ENCODE measurements at regions not wholly inside any gene's neighbourhood (a gene's known extent, or its start where the extent isn't known, plus 50 kb on each side); places are given as distances from the start of the nearest gene placed in this dataset.
"Not testable (repeated sequence)": the region's sequence is repeated elsewhere in the genome, so short reads cannot be mapped to it uniquely, and the experiment has no call there.

DNA sequence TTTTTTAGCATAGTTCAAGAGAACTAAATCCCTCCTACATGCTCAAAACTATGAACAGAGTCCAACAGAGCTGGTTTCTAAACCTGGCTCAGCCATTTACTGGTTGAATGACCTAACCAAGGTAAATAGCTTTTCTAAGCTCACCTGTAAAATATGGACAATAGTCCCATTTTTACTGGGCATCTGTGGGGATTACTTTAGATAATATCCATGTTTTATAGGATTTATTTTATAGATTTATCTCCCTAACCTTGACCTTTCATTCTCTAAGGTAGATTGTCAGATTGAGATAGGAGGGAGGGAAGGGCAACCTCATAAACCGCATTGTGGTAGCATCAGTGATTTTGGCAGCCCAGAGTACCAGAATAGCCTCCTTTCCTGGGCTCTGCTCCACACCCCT lies 178.5 kb upstream of the TOX3 start:
- no peak for DNase-seq

DNA sequence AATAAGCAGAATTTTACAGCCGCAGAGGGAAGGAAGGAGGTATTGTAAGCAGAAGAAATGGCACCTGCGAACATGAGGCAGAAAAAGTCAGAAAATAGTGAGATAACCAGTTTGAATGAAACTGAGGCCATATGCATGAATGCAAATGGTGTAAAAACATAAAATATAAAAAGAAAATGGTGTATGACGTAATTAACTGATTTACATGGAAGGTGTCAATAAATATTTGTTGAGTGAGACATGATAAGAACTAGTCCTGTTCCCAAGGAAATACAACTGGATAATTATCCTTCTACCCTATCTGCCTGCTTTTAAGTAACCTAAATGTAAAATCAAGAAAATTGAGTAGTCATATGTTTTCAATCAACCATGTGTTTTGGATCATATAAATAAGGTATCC lies 178.1 kb upstream of the TOX3 start:
- DNase-seq = no peak

DNA sequence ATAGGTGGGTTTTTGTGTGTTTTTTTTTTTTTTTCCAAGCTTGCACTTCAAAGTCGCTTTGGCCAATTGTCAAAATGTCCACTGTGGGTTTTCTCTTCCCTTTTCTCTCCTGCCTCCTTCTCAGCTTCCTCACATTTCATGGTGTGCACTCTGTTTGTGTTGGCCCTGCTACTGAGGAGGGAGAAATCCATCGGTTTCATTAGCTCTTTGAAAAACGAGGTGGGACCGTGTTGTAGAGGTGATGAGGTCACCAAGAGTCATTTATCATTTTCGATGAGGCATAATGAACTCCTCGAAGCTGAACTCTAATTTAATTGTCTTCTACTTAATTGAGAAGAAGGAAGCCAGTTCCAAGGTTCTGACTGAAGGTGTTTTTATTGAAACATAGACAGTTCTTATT lies 174.4 kb upstream of the TOX3 start:
- DNase-seq = peak; percentile 20

DNA sequence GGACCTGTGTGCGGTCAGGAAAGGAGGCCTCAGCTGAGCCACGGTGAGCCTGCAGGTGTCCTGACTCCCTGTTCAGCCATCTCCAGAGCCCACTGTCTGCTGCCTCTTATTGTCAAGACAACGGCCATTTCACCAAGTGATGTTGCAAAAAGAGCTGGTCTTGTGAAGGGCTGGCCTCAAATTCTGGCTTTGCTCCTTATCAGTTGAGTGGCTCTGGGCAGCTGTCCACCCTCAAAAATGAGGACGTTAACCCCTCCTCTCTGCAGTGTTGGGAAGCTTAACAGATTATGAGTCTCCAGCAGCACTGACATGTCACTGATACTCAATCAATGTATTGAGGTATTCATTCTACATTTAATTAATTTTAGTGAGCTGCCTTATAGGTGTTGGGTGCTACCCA lies 171.1 kb upstream of the TOX3 start:
- no peak for DNase-seq

DNA sequence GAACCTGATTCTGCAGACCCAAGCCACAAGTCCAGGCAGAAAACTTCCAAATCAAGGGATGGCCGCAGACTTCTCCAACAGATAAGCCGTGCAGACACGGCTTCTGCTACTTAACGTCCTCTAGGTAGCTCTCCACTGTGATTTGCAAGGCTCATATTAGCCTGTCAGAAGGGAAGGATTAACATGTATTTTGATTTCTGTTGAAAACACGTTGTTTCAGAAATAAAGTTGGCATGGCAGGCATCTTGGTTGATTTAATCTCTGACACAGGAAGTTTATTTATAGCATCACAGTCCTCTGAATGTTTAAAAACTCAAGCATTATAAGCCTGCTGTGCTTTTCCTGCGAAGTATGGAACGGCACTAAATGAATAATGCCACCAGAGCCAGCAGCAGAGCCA lies 166.8 kb upstream of the TOX3 start:
- no peak for DNase-seq

DNA sequence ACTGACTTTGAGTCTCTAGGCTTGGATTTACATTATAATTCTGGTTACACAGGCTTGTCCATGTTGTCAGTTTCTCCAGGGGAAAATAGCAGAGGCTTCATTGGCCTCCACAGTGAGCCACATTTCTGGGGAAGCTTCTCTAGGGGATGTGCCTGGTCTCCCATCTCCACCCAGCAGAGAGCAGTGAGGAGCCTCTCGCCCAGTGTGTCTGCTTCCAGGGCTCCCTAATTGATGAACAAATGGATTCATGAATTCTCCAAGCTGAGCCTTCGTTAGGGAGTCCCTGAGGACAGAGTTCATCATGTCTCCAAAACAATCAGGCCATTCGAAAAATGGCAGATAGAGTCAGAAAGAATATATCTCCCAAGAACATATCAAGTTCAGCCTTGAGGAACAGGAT lies 162.4 kb upstream of the TOX3 start:
- no peak for DNase-seq

DNA sequence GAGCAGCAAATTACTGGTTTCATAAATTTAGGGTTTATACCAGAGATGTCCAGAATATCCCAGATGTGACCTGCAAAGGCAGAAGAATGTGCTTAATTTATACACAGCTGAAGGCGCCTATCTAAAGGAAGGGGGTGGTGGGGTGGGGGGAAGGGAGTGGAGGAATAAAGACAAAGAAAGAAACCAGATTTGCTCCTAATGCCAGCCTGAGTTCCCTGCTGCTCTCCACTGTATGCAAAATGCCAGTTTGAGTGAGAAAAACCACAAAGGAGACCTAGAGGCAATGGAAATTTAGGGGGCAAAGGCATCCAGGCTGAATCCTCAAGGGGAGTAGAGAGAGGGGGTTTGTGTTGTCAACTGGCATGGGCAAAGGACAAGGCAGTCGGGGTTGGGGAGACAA lies 161.5 kb upstream of the TOX3 start:
- no peak for DNase-seq

DNA sequence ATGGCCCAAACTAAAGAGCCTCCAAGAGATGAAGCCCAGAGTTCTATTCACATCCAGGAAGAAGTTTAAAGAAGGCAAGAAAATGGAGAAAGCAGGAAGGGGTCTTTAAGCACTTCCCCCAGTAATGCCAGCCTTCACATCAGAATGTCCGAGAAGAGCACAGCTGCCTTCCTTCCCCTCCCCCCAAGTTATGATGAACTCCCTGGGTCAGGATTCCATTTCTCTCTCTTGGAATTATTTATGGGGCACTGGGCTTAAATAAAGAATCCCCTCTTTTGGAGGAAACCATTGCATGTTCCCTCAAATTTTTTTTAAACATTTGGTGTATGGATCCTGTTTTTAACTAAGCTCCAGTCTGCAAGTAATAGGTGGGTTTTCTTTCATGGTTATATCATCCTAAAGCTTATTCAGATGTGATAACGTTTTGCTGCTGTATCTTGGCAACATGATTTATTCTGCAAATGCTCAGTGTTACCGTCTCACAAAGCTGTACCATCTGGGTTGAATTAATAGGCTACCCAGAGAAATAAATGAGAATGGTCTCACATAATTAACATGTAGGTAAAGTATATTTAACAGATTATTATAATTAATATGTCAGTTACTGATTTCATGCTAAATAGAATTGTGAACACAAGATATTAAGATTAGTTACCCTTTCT lies 160.9 kb upstream of the TOX3 start:
- no peak for DNase-seq

DNA sequence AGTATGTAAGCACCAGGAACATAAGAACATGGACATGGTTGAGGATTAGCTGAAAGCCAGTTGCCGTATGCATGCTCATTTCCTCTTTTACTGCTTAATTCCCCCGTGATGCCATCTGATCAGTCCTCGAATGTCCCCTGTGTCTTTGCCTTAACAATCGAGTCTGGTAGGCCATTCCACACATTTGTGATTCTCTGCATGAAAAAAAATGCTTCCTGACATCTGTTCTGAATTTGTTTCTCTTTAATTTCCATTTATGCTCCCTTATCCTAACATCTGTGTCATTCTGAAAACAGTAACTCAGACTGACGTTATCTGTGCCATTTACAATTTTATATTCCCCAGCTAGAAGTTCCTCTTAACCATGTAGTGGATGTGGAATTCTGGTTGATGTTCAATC lies 158.2 kb upstream of the TOX3 start:
- no peak for DNase-seq

DNA sequence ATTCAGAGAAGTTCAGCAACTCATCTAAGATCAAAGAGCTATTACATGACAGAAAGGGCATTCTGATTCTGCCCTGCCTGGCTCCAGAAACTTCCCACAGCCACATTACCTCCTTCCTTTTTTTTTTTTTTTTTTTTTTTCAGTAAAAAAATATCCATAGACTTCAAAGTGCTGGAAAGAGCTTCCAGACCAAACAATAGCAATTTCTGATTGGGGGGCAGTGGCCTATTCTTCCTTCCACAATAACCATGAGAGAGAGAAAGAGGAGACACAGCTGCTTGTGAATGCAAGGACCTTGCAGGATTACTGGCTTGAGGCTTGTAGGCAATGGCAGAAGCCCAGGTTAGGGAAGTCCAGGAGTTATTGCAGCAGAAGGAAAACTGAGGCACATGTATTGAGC lies 151.0 kb upstream of the TOX3 start:
- DNase-seq = no peak

DNA sequence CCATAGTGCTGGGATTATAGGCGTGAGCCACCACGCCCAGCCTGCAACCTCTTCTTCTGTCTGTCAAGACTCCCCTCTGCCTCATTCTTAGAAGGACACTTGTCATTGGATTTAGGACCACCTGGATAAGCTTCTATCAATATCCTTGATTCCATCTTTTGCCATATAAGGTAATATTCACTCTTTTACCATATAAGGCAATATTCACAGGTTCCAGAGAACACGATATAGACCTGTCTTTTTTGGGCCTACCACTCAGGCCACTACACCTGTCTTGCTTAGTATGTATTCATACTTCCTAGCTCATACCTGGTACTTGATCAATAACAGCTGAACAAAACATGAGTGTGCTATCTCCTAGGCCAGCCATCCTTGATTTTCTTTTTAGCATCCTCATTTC lies 149.2 kb upstream of the TOX3 start:
- DNase-seq = no peak

DNA sequence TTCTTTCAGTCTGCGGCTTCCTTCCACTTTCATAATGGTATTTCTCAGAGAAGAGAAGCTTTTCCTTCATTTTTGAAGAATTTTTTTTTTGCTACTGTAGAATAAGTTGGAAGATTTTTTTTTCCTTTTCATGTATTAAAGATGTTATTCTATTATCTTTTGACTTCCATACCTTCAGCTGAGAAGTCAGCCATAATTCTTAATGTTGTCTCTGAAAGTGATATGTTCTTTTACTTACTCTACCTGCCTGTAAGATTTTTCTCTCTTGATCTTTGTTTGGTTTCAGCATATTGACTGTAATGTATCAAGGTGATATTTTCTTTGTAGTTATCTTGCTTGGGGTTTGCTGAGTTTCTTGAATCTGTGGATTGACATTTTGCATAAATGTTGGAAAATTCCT lies 143.5 kb upstream of the TOX3 start:
- DNase-seq = no peak

DNA sequence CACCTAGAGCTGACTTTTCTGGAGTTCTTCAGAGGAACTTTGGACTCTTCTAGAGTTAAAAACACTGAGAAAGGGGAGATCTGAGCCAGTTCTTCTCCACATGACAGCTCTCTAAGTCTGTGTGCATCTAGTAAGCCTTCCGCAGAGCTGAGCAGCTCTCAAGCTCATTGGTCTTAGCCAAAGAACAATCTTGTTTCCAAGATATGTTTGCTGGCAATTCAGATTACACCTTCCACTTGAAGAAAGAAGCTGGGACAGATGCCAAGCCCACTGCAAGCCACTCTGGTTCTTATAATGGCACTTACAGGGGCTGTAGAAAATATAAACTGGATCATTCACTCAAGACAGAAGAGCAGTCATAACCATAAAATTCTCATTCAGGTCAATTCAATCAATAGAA lies 134.1 kb upstream of the TOX3 start:
- DNase-seq = peak; percentile 87

DNA sequence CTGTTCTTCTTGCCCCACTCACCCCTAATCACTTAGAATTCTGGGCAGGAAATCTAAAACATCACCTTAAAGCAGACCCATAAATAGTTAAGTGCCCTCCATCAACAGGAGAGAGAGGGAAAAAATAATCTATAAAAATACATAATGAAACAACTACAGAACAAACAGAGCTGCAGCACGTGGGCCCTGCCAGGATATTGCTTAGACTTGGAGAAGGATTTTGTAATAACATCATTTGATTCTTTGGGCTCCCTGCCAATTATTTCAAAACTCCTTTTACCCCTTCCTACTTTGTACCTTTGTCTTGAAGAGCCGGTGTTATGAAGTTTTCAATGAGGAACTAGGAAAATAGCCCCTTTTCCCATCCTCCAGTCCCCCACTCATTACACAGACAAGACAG lies 130.6 kb upstream of the TOX3 start:
- DNase-seq = no peak

DNA sequence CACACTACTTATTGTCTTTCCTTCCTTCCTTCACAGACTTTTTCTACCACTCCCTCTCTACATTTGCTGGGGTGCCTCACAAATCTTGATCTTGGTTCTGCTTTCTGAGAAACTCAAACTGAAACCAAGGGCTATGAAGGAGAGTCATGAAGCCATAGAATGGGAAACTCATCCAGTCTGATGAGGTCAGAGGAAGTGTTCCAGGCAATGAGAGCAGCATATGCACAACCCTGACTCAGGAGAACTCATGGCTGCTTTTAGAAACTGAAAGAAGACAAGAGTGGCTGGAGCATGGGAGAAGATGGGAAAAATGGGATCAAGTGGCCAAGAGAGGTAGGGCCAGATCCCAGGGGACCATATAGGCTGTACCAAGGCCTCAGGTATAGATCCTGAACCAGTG lies 130.0 kb upstream of the TOX3 start:
- no peak for DNase-seq

DNA sequence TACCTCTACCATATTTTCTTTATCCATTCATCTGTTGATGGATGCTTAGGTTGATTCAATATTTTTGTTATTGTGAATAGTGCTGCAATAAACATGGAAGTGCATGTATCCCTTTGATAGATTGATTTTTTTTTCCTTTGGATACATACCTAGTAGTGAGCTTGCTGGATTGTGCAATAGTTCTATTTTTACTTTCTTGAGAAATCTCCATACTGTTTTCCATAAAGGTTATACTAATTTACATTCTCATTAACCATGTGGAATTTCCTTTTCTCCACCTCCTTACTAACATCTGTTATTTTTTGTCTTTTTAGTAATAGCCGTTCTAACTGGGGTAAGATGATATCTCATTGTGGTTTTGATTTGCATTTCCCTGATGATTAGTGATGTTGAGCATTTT lies 124.6 kb upstream of the TOX3 start:
- DNase-seq = no peak

DNA sequence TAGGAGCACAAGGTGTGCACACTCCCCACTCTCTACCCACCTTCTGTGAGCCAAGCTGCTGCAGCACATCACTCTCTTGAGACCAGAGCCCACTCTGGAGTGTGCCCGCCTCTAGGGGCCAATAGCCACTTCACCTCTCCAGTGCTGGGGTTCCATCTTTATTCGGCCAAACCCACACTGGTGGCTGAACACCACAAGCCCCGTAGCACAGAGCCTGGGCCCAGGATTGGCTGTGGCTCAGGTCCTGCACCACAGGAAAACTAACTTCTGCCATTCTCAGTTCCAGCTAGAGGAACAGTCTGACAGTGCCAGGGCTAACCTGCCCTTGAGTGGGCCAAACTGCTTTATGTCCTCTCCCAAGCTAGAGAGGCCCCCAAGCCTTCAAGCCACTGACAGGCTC lies 111.0 kb upstream of the TOX3 start:
- no peak for DNase-seq

DNA sequence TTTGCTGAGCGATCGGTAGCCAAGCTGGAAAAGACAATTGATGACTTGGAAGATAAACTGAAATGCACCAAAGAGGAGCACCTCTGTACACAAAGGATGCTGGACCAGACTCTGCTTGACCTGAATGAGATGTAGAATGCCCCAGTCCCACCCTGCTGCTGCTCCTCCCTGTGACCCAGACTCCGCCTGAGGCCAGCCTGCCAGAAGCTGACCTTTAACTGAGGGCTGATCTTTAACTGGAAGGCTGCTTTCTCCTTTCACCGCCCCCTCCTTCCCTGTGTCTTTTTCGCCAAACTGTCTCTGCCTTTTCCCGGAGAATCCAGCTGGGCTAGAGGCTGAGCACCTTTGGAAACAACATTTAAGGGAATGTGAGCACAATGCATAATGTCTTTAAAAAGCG lies 109.0 kb upstream of the TOX3 start:
- not testable (repeated sequence) for DNase-seq

DNA sequence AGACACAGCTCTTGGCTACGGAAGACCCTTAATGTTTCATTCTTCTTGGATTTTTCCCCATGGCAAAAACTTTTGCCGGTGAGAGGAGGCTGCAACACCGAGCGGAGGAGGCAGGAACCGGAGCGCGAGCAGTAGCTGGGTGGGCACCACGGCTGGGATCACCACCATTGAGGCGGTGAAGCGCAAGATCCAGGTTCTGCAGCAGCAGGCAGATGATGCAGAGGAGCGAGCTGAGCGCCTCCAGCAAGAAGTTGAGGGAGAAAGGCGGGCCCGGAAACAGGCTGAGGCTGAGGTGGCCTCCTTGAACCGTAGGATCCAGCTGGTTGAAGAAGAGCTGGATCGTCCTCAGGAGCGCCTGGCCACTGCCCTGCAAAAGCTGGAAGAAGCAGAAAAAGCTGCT lies 108.2 kb upstream of the TOX3 start:
- DNase-seq = not testable (repeated sequence)

DNA sequence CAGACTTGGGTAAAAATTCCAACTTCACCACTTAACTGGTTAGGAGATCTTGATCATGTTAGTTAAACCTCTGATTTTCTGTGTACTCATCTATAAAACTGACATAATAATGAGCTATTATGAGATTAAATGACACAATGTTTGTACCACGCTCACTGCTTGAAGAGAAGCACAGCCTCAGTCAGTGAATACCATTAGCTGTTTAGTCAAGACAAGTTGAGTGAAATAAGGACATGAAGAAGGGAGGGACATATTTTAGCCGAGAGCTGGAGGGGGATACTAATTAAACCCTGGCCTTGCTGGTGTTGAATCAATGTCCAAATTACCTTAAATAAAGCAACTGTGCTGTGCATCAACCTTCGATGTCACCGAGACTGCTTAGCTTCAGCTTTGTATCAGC lies 105.1 kb upstream of the TOX3 start:
- DNase-seq = no peak

DNA sequence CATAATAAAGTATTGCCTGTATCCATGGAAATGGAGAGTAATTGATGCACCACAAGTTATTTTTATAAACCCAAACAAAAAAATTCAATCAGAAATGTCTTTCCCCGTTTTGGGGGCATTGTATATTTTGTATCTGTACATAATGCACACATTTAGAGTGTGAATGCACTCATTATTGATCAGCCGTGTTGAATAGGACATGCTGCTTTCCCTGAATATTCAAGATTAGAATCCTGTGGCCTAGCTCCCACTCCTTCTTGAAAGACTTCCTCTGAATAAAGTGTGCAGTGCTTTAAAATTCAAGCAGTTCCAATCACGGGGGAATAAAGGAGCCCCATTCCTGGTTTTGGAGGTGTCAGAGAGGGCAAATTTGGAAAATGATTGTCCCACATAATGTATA lies 103.8 kb upstream of the TOX3 start:
- DNase-seq = no peak

DNA sequence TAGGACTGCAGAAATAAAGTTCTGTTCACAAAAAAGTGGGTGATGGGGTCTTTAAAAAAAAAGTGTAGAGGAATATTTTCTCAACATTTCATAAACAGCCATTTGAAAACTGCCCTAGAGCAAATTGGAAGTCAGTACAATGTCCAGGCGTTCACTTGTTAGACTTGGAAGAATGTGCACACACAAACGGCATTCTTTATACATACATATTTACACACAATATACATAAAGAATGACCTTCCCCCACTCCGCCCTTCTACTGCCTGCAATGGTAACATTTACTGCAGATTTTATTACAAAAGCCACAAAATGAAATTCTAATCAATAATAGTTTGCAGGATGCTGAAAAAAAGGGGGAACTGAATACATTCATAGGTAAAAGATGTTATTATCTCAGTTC lies 103.4 kb upstream of the TOX3 start:
- DNase-seq = no peak

DNA sequence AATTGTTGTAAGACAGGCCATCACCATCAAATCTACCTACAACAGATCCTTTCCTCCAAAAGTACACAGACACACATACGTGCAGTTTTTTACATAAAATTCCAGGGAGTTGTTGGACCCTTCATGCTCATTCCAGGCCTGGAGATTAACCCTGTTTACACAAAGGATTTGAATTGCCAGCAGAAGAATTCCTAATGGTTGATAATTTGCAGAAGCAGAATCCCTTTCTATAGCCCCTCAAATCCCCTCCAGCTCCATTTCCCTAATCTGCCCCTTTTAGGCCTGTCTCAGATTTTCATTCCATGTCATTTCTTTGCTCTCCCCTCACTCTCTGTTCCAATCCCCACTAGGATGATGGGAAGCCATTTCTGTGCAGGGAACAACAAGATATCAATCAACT lies 102.9 kb upstream of the TOX3 start:
- no peak for DNase-seq

DNA sequence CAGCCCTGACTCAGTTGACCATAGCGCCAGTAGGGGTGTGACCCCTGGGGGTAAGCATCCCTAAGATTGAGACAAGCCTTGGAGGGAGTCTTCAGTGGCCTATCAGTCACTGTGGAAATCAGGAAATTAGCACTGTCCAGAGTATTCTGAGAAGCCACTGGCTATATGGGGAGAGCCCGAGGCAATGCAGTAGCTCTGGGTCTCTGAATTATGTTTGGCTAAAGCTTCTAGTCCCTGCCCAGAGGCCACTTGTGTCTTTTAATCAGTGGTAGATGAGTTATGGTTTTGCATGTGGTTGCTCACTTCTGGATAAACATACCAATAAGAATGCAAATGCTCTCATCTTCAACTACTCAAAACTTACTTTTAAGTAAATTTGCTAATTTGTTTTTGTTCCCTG lies 100.6 kb upstream of the TOX3 start:
- DNase-seq = no peak

DNA sequence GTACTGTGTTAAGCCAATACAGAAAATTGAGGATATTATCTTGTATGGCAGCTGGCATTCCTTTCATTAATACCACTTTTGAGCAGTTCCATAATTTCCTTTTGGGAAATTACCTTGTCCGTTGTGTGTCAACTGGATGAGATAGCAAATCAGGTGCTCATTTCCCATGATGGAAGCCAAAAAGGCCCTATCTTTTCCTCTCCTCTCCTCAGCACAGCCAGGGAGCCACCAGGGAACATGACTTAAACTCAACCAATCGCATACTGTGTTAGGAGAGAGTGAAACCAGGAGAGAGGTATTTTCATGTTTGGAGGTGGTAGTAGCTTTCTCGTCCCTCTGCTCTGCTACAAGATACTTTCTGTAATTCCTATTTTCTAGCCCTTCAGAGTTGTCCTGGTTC lies 96.1 kb upstream of the TOX3 start:
- no peak for DNase-seq

DNA sequence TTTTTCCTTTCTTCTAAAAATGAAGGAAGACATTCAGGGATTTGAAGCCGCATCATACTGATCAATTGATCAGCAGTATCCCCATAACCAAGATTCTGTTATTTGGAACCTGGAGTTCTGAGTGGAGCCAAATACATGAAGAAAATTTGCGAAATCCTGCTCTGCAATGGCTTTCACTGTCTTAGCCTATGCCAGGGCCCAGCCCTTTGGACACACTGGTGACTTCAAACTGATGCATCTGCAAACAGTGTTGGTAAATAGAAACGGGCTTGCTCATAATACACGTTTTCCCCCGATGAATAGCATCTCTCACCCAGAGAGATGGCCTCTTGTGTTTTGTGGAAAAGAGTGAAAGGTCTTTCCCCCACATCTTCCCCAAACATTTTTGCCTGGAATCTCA lies 87.6 kb upstream of the TOX3 start:
- no peak for DNase-seq
